Neuronal stem cell (in vitro differentiated cells): ENCODE measurements at regions not wholly inside any gene's neighbourhood (a gene's known extent, or its start where the extent isn't known, plus 50 kb on each side); places are given as distances from the start of the nearest gene placed in this dataset.
A peak's percentile ranks its signal among the peaks of the same experiment; 100 is the strongest.

Experiments used
- DNase-seq: peaks from one replicate; pipeline ENCODE4 v3.0.0-alpha.2; 2013; ENCODE audit warnings: low spot score
- H2AFZ ChIP-seq: one replicate; pipeline ENCODE4 v1.6.1; 2013; ENCODE audit warnings: mild to moderate bottlenecking, low read length, inconsistent platforms
- H2AK5ac ChIP-seq: 2 replicates; pipeline ENCODE4 v1.6.1; 2013; ENCODE audit warnings: low read depth, mild to moderate bottlenecking, inconsistent platforms, low read length, moderate library complexity, mixed read lengths
- H2BK120ac ChIP-seq: 2 replicates; pipeline ENCODE4 v1.6.1; 2013; ENCODE audit warnings: low read depth, mild to moderate bottlenecking, inconsistent platforms, low read length, moderate library complexity, mixed read lengths
- H2BK12ac ChIP-seq: one replicate; pipeline ENCODE4 v1.6.1; 2013; ENCODE audit warnings: low read length, inconsistent platforms
- H2BK15ac ChIP-seq: 2 replicates; pipeline ENCODE4 v1.6.1; 2013; ENCODE audit warnings: mild to moderate bottlenecking, low read length, inconsistent platforms, mixed read lengths
- H2BK5ac ChIP-seq: one replicate; pipeline ENCODE4 v1.6.1; 2013; ENCODE audit warnings: inconsistent platforms, mild to moderate bottlenecking, low read length, moderate library complexity
- H3K14ac ChIP-seq: one replicate; pipeline ENCODE4 v1.6.1; 2013; ENCODE audit warnings: low read length, inconsistent platforms
- H3K18ac ChIP-seq: 2 replicates; pipeline ENCODE4 v1.6.1; 2013; ENCODE audit warnings: low read length, inconsistent platforms
- H3K23ac ChIP-seq: 2 replicates; pipeline ENCODE4 v1.6.1; 2013; ENCODE audit warnings: low read depth, mild to moderate bottlenecking, mixed read lengths, low read length, inconsistent platforms; ENCODE audit not compliant: poor library complexity
- H3K27ac ChIP-seq: replicated peaks from 3 replicates; pipeline ENCODE4 v1.5.1; 2013; ENCODE audit warnings: low read length, inconsistent platforms
- H3K27me3 ChIP-seq, 3 experiments: 2 replicates each; pipeline ENCODE4 v1.6.1; 2013; ENCODE audit warnings: low read length in 3 of 3, mild to moderate bottlenecking in 2 of 3, inconsistent platforms in 1 of 3, low read depth in 1 of 3, mixed read lengths in 1 of 3, moderate library complexity in 1 of 3; ENCODE audit not compliant: control insufficient read depth in 3 of 3, insufficient read depth in 3 of 3
- H3K36me3 ChIP-seq, 2 donors: replicated peaks in 1 of 2; 2 replicates each; pipeline ENCODE4 v1.6.1; 2013; ENCODE audit warnings: low read length in 2 of 2; ENCODE audit not compliant: control insufficient read depth in 2 of 2, insufficient read depth in 2 of 2
- H3K4ac ChIP-seq: 2 replicates; pipeline ENCODE4 v1.6.1; 2013; ENCODE audit warnings: inconsistent platforms, mild to moderate bottlenecking, low read length, moderate library complexity
- H3K4me1 ChIP-seq, 2 donors: 1 replicate in 1 of 2; 2 replicates in 1 of 2; pipeline ENCODE4 v1.6.1; 2013; ENCODE audit warnings: low read length in 2 of 2, low read depth in 1 of 2; ENCODE audit not compliant: control insufficient read depth in 2 of 2, insufficient read depth in 1 of 2
- H3K4me2 ChIP-seq: one replicate; pipeline ENCODE4 v1.6.1; 2013; ENCODE audit warnings: mild to moderate bottlenecking, low read length, inconsistent platforms; ENCODE audit not compliant: insufficient read depth, poor library complexity, severe bottlenecking
- H3K4me3 ChIP-seq, 2 donors: 2 replicates each; pipeline ENCODE4 v1.5.1; 2013; ENCODE audit warnings: low read length in 2 of 2, mild to moderate bottlenecking in 2 of 2, inconsistent platforms in 1 of 2, moderate library complexity in 1 of 2
- H3K79me1 ChIP-seq: one replicate; pipeline ENCODE4 v1.6.1; 2013; ENCODE audit warnings: low read depth, mild to moderate bottlenecking, inconsistent platforms, low read length, moderate library complexity
- H3K9ac ChIP-seq: one replicate; pipeline ENCODE4 v1.6.1; 2013; ENCODE audit warnings: mild to moderate bottlenecking, low read depth, low read length, inconsistent platforms; ENCODE audit not compliant: poor library complexity
- H3K9me3 ChIP-seq, 2 donors: replicated peaks in 1 of 2; 2 replicates each; pipeline versions ENCODE3 to v1.6.1; 2013; ENCODE audit warnings: low read length in 2 of 2, mild to moderate bottlenecking in 2 of 2, inconsistent platforms in 1 of 2, low read depth in 1 of 2, mixed read lengths in 1 of 2, moderate library complexity in 1 of 2; ENCODE audit not compliant: control insufficient read depth in 2 of 2, insufficient read depth in 1 of 2
- H4K8ac ChIP-seq: one replicate; pipeline ENCODE4 v1.6.1; 2013; ENCODE audit warnings: low read depth, mild to moderate bottlenecking, inconsistent platforms, low read length, moderate library complexity
- H4K91ac ChIP-seq: one replicate; pipeline ENCODE4 v1.6.1; 2013; ENCODE audit warnings: low read length, low read depth, mild to moderate bottlenecking, inconsistent platforms; ENCODE audit not compliant: poor library complexity
- WGBS, 2 donors: extraction: QIAGEN DNeasy Blood & Tissue Kit; methylation state at CpG; one replicate each; pipeline ENCODE4 v1.1.7; 2013; ENCODE audit warnings: missing lambda C conversion rate in 2 of 2, mixed read lengths in 1 of 2; ENCODE audit not compliant: insufficient read length in 2 of 2, insufficient replicate concordance in 1 of 2; ENCODE audit errors: extremely low coverage in 2 of 2; 5-methylcytosine and 5-hydroxymethylcytosine counted together

- H3K27me3 ChIP-seq = peaks cover 0 to 17% (median 5%) of the 10 kb centered on the region in 3 experiments
- peak overlapping the region; percentile 61 for H3K4me2 ChIP-seq
- H2AFZ ChIP-seq = peak overlapping the region; percentile 94
- no peak overlapping the region for H2AK5ac ChIP-seq
- no peak overlapping the region for H3K9ac ChIP-seq
- H2BK120ac ChIP-seq = no peak overlapping the region
- H2BK15ac ChIP-seq = no peak overlapping the region
- no peaks in the 10 kb centered on the region for H3K36me3 ChIP-seq
- H2BK12ac ChIP-seq = no peak overlapping the region
- no CpG with 5 or more reads among the region's 20 CpGs for WGBS, 2 donors
- no peaks in the 10 kb centered on the region for H3K79me1 ChIP-seq
- H3K4ac ChIP-seq = no peak overlapping the region
- H3K18ac ChIP-seq = no peak overlapping the region
- no peak overlapping the region for H2BK5ac ChIP-seq
- H3K4me1 ChIP-seq = peaks cover 4 to 7% of the 10 kb centered on the region in 2 donors
- H3K9me3 ChIP-seq = peaks cover 0 to 2% of the 10 kb centered on the region in 2 donors
- H3K14ac ChIP-seq = no peak overlapping the region
- H3K23ac ChIP-seq = no peak overlapping the region
- H4K91ac ChIP-seq = no peak overlapping the region
- DNase-seq = peak; percentile 88
- peak overlapping the region; percentile 49 to 80 for H3K4me3 ChIP-seq
- H4K8ac ChIP-seq = no peak overlapping the region
- peak overlapping the region; percentile 61 for H3K27ac ChIP-seq
These were observed 75.8 kb upstream of the ZBED5 start for GRCh38 chr11:10933455-10934292.

GRCh38 chr11:10932976-10933375 is 75.1 kb upstream of the ZBED5 start:
- H3K4me1 ChIP-seq = peaks cover 4 to 7% of the 10 kb centered on the region in 2 donors
- no CpG with 5 or more reads among the region's 5 CpGs for WGBS, 2 donors
- H3K9ac ChIP-seq = no peak overlapping the region
- no peaks in the 10 kb centered on the region for H3K36me3 ChIP-seq
- no peak for DNase-seq
- no peak overlapping the region for H4K91ac ChIP-seq
- no peak overlapping the region for H2AFZ ChIP-seq
- no peak overlapping the region for H3K14ac ChIP-seq
- H3K27ac ChIP-seq = no peak overlapping the region
- H3K4ac ChIP-seq = no peak overlapping the region
- H3K79me1 ChIP-seq = no peaks in the 10 kb centered on the region
- peaks cover 0 to 17% (median 5%) of the 10 kb centered on the region in 3 experiments for H3K27me3 ChIP-seq
- H2BK15ac ChIP-seq = no peak overlapping the region
- no peak overlapping the region for H3K23ac ChIP-seq
- no peak overlapping the region for H3K18ac ChIP-seq
- H3K4me2 ChIP-seq = no peak overlapping the region
- H2AK5ac ChIP-seq = no peak overlapping the region
- H2BK12ac ChIP-seq = no peak overlapping the region
- H2BK5ac ChIP-seq = no peak overlapping the region
- peaks cover 0 to 2% of the 10 kb centered on the region in 2 donors for H3K9me3 ChIP-seq
- no peak overlapping the region for H4K8ac ChIP-seq
- H2BK120ac ChIP-seq = no peak overlapping the region
- no peak overlapping the region for H3K4me3 ChIP-seq

- Histone ChIP-seq H3K79me1 (no peaks in the 10 kb centered on the region), H3K18ac (peak overlapping the region; percentile 99), H3K4me2 (peak overlapping the region; percentile 91), H3K9ac (peak overlapping the region; percentile 76), H3K27ac (peak overlapping the region; percentile 94), H3K23ac (no peak overlapping the region), H2BK5ac (peak overlapping the region; percentile 83), H3K4me3 (peak overlapping the region; percentile 63 to 69), H2BK120ac (peak overlapping the region; percentile 43), H2BK15ac (peak overlapping the region; percentile 78), H3K27me3 (peaks cover 0 to 17% (median 5%) of the 10 kb centered on the region in 3 experiments), H3K4ac (no peak overlapping the region), H2AK5ac (no peak overlapping the region), H3K9me3 (peaks cover 0 to 2% of the 10 kb centered on the region in 2 donors), H3K36me3 (no peaks in the 10 kb centered on the region), H4K8ac (no peak overlapping the region), H3K14ac (no peak overlapping the region), H2AFZ (peak overlapping the region; percentile 97), H3K4me1 (peaks cover 4 to 11% of the 10 kb centered on the region in 2 donors), H4K91ac (no peak overlapping the region), H2BK12ac (peak overlapping the region; percentile 5)
- peak; percentile 43 for DNase-seq
- no CpG with 5 or more reads among the region's 14 CpGs for WGBS, 2 donors
These were observed 74.2 kb upstream of the ZBED5 start for GRCh38 chr11:10931761-10932670.
